Activated naive CD4-positive, alpha-beta T cell treated with anti-CD3 and anti-CD28 coated beads for 36 hours (primary cell): ENCODE measurements at regions not wholly inside any gene's neighbourhood (a gene's known extent, or its start where the extent isn't known, plus 50 kb on each side); places are given as distances from the start of the nearest gene placed in this dataset.

Experiments
- CTCF ChIA-PET: fragments of 350-600 bp; sonication (Branson Sonifier 250); formaldehyde crosslinking; loops from one replicate; lab custom pipeline; 2021; ENCODE audit warnings: antibody characterized with exemption; lab: Charles Lee
- DNase-seq: peaks from one replicate; pipeline ENCODE4 v3.0.0-alpha.2; 2020
- H3K27ac Mint-ChIP-seq: one replicate; pipeline ENCODE4 v1.8.0; 2021; ENCODE audit warnings: mild to moderate bottlenecking, mixed read lengths
- H3K27me3 Mint-ChIP-seq: one replicate; pipeline ENCODE4 v1.8.0; 2021; ENCODE audit warnings: low read depth, mixed read lengths
- H3K36me3 Mint-ChIP-seq: one replicate; pipeline ENCODE4 v1.8.0; 2021; ENCODE audit warnings: low read depth, mixed read lengths
- H3K4me1 Mint-ChIP-seq: one replicate; pipeline ENCODE4 v1.8.0; 2021; ENCODE audit warnings: low read depth, mixed read lengths
- H3K4me3 Mint-ChIP-seq: one replicate; pipeline ENCODE4 v1.8.0; 2021; ENCODE audit warnings: mild to moderate bottlenecking, moderate library complexity, mixed read lengths
- H3K9me3 Mint-ChIP-seq: one replicate; pipeline ENCODE4 v1.8.0; 2021; ENCODE audit warnings: mixed read lengths
- intact Hi-C: fragments of 100-400 bp; cut with micrococcal nuclease; formaldehyde crosslinking; loops from one replicate; pipeline ENCODE4 v1.15.1; 2023

GRCh38 chr2:149828520-149829210, 241.1 kb upstream of the MMADHC start:
- no peak for DNase-seq
- no peak overlapping the region for H3K4me3 Mint-ChIP-seq
- no peaks in the 10 kb centered on the region for H3K4me1 Mint-ChIP-seq
- no peaks in the 10 kb centered on the region for H3K9me3 Mint-ChIP-seq
- no peaks in the 10 kb centered on the region for H3K36me3 Mint-ChIP-seq
- CTCF ChIA-PET = no interaction called here
- intact Hi-C loops = no loop called here
- no peak overlapping the region for H3K27ac Mint-ChIP-seq
- peaks cover 3% of the 10 kb centered on the region for H3K27me3 Mint-ChIP-seq

- H3K27me3 Mint-ChIP-seq = peaks cover 3% of the 10 kb centered on the region
- intact Hi-C loops = no loop called here
- DNase-seq = no peak
- CTCF ChIA-PET = no interaction called here
- no peak overlapping the region for H3K27ac Mint-ChIP-seq
- peaks cover under 1% of the 10 kb centered on the region for H3K9me3 Mint-ChIP-seq
- H3K36me3 Mint-ChIP-seq = no peaks in the 10 kb centered on the region
- no peak overlapping the region for H3K4me3 Mint-ChIP-seq
- H3K4me1 Mint-ChIP-seq = no peaks in the 10 kb centered on the region
These were observed 240.1 kb upstream of the MMADHC start for GRCh38 chr2:149827585-149828126.

DNA sequence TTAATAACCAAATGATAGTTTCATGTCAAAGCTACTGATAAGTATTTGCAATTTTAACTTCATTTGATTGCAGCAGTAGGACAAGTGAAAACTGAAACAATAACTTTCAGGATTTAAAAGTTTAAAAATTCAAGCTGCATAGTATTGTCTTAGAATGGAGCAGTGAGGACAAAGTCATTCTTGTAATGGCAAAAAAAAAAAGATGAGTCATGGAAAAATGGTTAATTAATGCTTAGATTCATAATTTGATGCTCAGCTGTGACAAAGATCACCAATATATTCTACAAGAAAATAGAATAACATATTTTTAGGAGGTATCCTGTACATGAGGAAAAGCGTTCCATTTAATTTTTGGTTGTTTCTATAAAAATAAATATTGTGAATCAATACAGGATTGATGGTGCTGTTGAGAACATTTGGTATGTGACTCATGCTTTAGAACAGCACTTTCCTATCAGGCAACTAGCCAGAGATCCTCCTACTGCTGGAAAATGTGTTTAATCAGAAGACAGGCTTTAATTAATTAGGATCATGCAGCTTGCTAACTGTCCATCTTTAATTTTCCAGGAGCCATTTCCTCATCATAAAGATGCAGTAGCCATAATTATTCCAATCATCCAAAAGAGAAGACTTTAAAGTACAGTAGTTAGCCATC, 239.0 kb upstream of the MMADHC start:
- no peaks in the 10 kb centered on the region for H3K4me1 Mint-ChIP-seq
- H3K4me3 Mint-ChIP-seq = no peak overlapping the region
- peaks cover 4% of the 10 kb centered on the region for H3K9me3 Mint-ChIP-seq
- intact Hi-C loops = no loop called here
- peaks cover 3% of the 10 kb centered on the region for H3K27me3 Mint-ChIP-seq
- CTCF ChIA-PET = interaction anchor here (0.6 kb wide), 1 partner anchor 140 kb away, joined by 3 read pairs; no protein-coding TSS in a partner anchor
- H3K27ac Mint-ChIP-seq = no peak overlapping the region
- no peaks in the 10 kb centered on the region for H3K36me3 Mint-ChIP-seq
- no peak for DNase-seq

GRCh38 chr2:149825473-149825872, 237.9 kb upstream of the MMADHC start:
- Mint-ChIP-seq H3K9me3 (peaks cover 4% of the 10 kb centered on the region), H3K4me3 (no peak overlapping the region), H3K27ac (no peak overlapping the region), H3K4me1 (no peaks in the 10 kb centered on the region), H3K36me3 (no peaks in the 10 kb centered on the region), H3K27me3 (peaks cover 3% of the 10 kb centered on the region)
- CTCF ChIA-PET = no interaction called here
- intact Hi-C loops = no loop called here
- DNase-seq = no peak

DNA sequence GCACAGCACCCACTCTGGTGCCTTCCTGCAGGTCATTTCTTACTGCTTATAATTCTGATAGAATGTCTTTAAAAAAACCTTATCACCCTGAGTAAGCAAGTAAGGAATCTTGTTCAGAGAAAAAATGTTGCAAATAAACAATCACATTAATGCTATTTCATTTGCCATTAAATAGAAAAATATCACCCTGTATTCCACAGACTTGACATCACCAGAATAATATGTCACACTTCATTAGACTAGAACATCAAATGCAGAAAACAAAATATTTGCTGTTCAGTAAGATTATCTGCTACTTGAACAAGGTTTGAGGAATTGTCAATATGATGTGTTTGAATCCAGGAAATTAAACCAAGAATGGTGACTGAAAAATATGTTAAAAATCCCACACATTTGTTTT, 236.6 kb upstream of the MMADHC start:
- peaks cover 3% of the 10 kb centered on the region for H3K27me3 Mint-ChIP-seq
- no peak overlapping the region for H3K27ac Mint-ChIP-seq
- intact Hi-C loops = no loop called here
- no peaks in the 10 kb centered on the region for H3K4me1 Mint-ChIP-seq
- H3K36me3 Mint-ChIP-seq = no peaks in the 10 kb centered on the region
- H3K4me3 Mint-ChIP-seq = no peak overlapping the region
- H3K9me3 Mint-ChIP-seq = peaks cover 4% of the 10 kb centered on the region
- CTCF ChIA-PET = no interaction called here
- no peak for DNase-seq

DNA sequence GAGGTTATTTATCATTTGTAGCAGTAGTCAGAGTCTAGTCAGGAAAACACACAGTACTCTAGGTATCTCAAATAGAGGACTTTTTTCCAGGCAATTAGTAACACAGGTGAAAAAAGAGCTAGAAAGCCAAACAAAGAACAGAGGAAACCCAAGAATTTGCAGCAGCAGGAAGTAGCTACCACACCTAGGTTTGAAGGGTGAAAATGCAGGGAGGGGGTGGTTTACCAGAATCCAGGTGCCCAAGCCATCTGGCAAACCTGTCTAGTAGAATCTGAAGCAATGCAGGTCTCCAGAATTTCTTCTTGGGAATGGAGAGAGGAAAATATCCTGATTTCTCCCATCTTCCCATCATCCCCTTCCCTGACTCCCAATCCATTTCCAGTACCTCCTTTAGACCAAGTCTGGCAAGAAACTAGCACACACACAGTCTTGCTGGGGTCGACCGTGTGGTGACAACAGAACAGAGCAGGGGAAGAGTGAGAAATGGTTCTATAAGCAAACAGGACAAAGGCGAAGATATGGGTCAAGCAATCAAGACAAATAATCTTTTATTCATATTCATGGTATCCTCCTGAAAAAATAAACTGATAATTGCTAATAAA, 231.9 kb upstream of the MMADHC start:
- intact Hi-C loops = no loop called here
- Mint-ChIP-seq H3K4me3 (no peak overlapping the region), H3K27ac (no peak overlapping the region), H3K36me3 (no peaks in the 10 kb centered on the region), H3K4me1 (no peaks in the 10 kb centered on the region), H3K9me3 (peaks cover 4% of the 10 kb centered on the region), H3K27me3 (no peaks in the 10 kb centered on the region)
- no peak for DNase-seq
- CTCF ChIA-PET = no interaction called here

GRCh38 chr2:149816756-149817551, 229.4 kb upstream of the MMADHC start:
- Mint-ChIP-seq H3K9me3 (peaks cover 5% of the 10 kb centered on the region), H3K4me3 (no peak overlapping the region), H3K27ac (no peak overlapping the region), H3K36me3 (no peaks in the 10 kb centered on the region), H3K4me1 (no peaks in the 10 kb centered on the region), H3K27me3 (no peaks in the 10 kb centered on the region)
- CTCF ChIA-PET = no interaction called here
- intact Hi-C loops = no loop called here
- DNase-seq = no peak

GRCh38 chr2:149815941-149816340, 228.4 kb upstream of the MMADHC start:
- no peak overlapping the region for H3K4me3 Mint-ChIP-seq
- no peaks in the 10 kb centered on the region for H3K27me3 Mint-ChIP-seq
- H3K36me3 Mint-ChIP-seq = no peaks in the 10 kb centered on the region
- intact Hi-C loops = no loop called here
- no peak overlapping the region for H3K27ac Mint-ChIP-seq
- DNase-seq = no peak
- H3K9me3 Mint-ChIP-seq = peaks cover 5% of the 10 kb centered on the region
- CTCF ChIA-PET = no interaction called here
- H3K4me1 Mint-ChIP-seq = no peaks in the 10 kb centered on the region

DNA sequence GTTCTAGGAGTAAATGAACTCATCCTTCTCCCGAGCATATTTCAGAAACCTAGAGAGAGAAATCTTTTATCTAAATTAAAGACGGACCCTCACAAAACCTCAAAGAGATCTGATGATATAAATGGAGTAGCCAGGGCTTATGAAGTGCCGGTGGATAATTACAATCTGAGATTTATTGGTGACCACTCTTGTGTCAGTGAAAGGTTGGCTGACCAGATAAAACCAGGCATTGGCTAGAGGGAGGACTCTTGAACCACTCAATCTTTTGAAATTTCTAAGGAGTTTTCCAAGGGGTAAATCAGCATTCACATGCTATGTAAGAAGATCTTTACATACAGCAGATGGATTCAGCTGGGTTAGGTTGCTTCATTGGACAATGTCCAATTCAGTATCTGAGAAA, 227.3 kb upstream of the MMADHC start:
- no peak overlapping the region for H3K4me3 Mint-ChIP-seq
- CTCF ChIA-PET = no interaction called here
- no peak overlapping the region for H3K27ac Mint-ChIP-seq
- no peaks in the 10 kb centered on the region for H3K4me1 Mint-ChIP-seq
- no peaks in the 10 kb centered on the region for H3K36me3 Mint-ChIP-seq
- intact Hi-C loops = no loop called here
- H3K27me3 Mint-ChIP-seq = no peaks in the 10 kb centered on the region
- peaks cover 5% of the 10 kb centered on the region for H3K9me3 Mint-ChIP-seq
- no peak for DNase-seq

DNA sequence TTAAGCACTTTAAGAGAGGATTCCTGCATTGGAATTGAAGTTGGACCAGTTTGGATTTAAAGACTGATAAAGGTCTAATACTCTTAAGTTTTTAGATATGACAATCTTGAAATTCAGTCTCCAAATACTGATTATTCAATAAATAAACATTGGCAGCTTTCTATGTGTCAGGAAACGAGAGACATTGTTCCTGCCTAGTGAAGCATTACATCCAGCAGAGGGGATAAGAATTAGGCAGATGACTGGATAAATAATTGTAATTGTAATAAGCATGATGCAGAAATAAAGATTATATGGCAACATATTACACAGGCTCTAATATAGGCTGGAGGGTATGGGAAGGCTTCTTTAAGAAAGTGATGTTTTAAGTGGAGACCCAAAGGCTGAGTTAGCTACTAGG, 226.5 kb upstream of the MMADHC start:
- no peaks in the 10 kb centered on the region for H3K27me3 Mint-ChIP-seq
- CTCF ChIA-PET = no interaction called here
- H3K27ac Mint-ChIP-seq = no peak overlapping the region
- H3K4me3 Mint-ChIP-seq = no peak overlapping the region
- intact Hi-C loops = no loop called here
- DNase-seq = no peak
- H3K4me1 Mint-ChIP-seq = no peaks in the 10 kb centered on the region
- peaks cover 5% of the 10 kb centered on the region for H3K9me3 Mint-ChIP-seq
- H3K36me3 Mint-ChIP-seq = no peaks in the 10 kb centered on the region

DNA sequence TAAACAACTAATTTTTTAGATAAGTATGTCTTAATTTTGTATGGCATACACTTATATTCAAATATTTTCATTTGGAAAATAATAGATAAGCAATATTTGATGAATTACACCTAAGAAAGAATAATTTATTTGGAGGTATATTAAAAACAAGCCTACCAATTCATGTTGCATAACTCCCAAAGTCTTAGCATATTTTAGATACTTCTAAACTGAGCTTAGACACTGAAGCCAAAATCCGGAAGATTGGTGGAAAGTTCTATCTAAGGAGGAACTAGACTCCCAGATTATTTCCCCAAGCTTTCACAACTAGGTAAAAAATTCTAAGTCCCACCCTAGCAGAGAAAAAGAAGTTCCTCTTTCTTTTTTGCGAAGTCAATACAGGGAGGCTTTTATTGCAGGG, 221.0 kb upstream of the MMADHC start:
- Mint-ChIP-seq H3K9me3 (peaks cover 4% of the 10 kb centered on the region), H3K4me1 (no peaks in the 10 kb centered on the region), H3K36me3 (no peaks in the 10 kb centered on the region), H3K27me3 (no peaks in the 10 kb centered on the region), H3K4me3 (no peak overlapping the region), H3K27ac (no peak overlapping the region)
- DNase-seq = no peak
- intact Hi-C loops = no loop called here
- CTCF ChIA-PET = interaction anchor here (0.6 kb wide), 1 partner anchor 13 kb away, joined by 3 read pairs; no protein-coding TSS in a partner anchor

DNA sequence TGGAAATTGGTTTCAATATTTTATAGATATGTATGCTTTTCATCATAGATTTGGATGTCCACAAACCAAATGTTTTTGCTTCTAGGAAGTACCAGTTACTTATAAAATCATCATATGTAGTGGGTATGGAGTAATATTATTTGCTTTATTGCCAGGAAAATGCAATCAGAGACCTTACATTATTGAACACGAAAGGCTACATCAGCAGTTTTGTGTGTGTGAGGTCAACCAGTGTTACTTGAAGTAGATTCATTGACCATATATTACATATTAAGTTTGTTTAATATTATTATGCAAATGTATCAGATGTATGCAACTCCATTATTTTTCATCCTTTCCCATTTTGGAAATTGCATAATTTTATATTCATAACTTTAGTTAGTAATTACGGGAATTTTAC, 219.1 kb upstream of the MMADHC start:
- intact Hi-C loops = no loop called here
- H3K9me3 Mint-ChIP-seq = no peaks in the 10 kb centered on the region
- no peaks in the 10 kb centered on the region for H3K4me1 Mint-ChIP-seq
- H3K36me3 Mint-ChIP-seq = no peaks in the 10 kb centered on the region
- no peak overlapping the region for H3K27ac Mint-ChIP-seq
- no peak for DNase-seq
- H3K27me3 Mint-ChIP-seq = no peaks in the 10 kb centered on the region
- no peak overlapping the region for H3K4me3 Mint-ChIP-seq
- CTCF ChIA-PET = no interaction called here
